WTC11 (cell line): ENCODE measurements at regions not wholly inside any gene's neighbourhood (a gene's known extent, or its start where the extent isn't known, plus 50 kb on each side); places are given as distances from the start of the nearest gene placed in this dataset.
"Not testable (repeated sequence)": the region's sequence is repeated elsewhere in the genome, so short reads cannot be mapped to it uniquely, and the experiment has no call there.

ENCODE experiments used
- ATAC-seq: fragments of 200-7000 bp; cut with Tn5 transposase; 2 replicates; pipeline ENCODE4 v1.10.0; 2021; ENCODE audit warnings: mild to moderate bottlenecking, moderate library complexity
- CTCF ChIA-PET: fragments of 300-600 bp; sonication (Branson Sonifier 250); formaldehyde crosslinking; loops from one replicate; lab custom pipeline; 2021; ENCODE audit warnings: antibody characterized with exemption; lab: Charles Lee
- POLR2A ChIA-PET: fragments of 350-600 bp; sonication (Branson Sonifier 250); formaldehyde crosslinking; loops from one replicate; lab custom pipeline; 2021; ENCODE audit warnings: antibody characterized with exemption; lab: Charles Lee
- DNase-seq: peaks from one replicate; pipeline ENCODE4 v3.0.0; 2021; ENCODE audit warnings: low spot score
- H3K27ac Mint-ChIP-seq: 2 replicates; pipeline ENCODE4 v1.8.0; 2021; ENCODE audit warnings: mixed read lengths
- H3K27me3 Mint-ChIP-seq: 2 replicates; pipeline ENCODE4 v1.8.0; 2021; ENCODE audit warnings: low read depth, mild to moderate bottlenecking, moderate library complexity, mixed read lengths
- H3K36me3 Mint-ChIP-seq: 2 replicates; pipeline ENCODE4 v1.8.0; 2021; ENCODE audit warnings: mixed read lengths
- H3K4me1 Mint-ChIP-seq: 2 replicates; pipeline ENCODE4 v1.8.0; 2022; ENCODE audit warnings: mixed read lengths
- H3K4me3 Mint-ChIP-seq: 2 replicates; pipeline ENCODE4 v1.8.0; 2021; ENCODE audit warnings: mild to moderate bottlenecking, moderate library complexity, mixed read lengths
- H3K9me3 Mint-ChIP-seq: 2 replicates; pipeline ENCODE4 v1.8.0; 2021; ENCODE audit warnings: mixed read lengths
- ATF3 ChIP-seq: sonication (generic); formaldehyde crosslinking; conservative IDR thresholded peaks from 2 replicates; pipeline ENCODE4 v1.8.1; 2022; ENCODE audit warnings: mild to moderate bottlenecking, missing genetic modification reagents
- CTCF ChIP-seq: fragments of 200-600 bp; IDR thresholded peaks from 2 replicates; pipeline ENCODE4 v1.8.0; 2022; ENCODE audit warnings: antibody characterized with exemption
- EMX1 ChIP-seq: fragments of 250-450 bp; sonication (Bioruptor Pico); IDR thresholded peaks from 2 replicates; pipeline ENCODE4 v1.8.0; 2021; ENCODE audit warnings: mild to moderate bottlenecking
- ETV6 ChIP-seq: sonication (generic); formaldehyde crosslinking; IDR thresholded peaks from 2 replicates; pipeline ENCODE4 v1.8.1; 2022; ENCODE audit warnings: mild to moderate bottlenecking, missing genetic modification reagents
- FOXP1 ChIP-seq: sonication (generic); formaldehyde crosslinking; IDR thresholded peaks from 2 replicates; pipeline ENCODE4 v1.8.0; 2022; ENCODE audit warnings: missing genetic modification reagents, mild to moderate bottlenecking, moderate library complexity, borderline replicate concordance
- HMGXB4 ChIP-seq: sonication (generic); formaldehyde crosslinking; IDR thresholded peaks from 2 replicates; pipeline ENCODE4 v1.8.1; 2023; ENCODE audit warnings: mild to moderate bottlenecking, moderate library complexity, missing genetic modification reagents
- IRF2 ChIP-seq: sonication (generic); formaldehyde crosslinking; IDR thresholded peaks from 2 replicates; pipeline ENCODE4 v1.8.0; 2022; ENCODE audit warnings: low read depth, missing genetic modification reagents, borderline replicate concordance
- JAZF1 ChIP-seq: fragments of 250-450 bp; sonication (Bioruptor Pico); IDR thresholded peaks from 2 replicates; pipeline ENCODE4 v1.9.0; 2021; ENCODE audit warnings: moderate library complexity, mild to moderate bottlenecking, inconsistent platforms
- MLX ChIP-seq: sonication (generic); formaldehyde crosslinking; IDR thresholded peaks from 2 replicates; pipeline ENCODE4 v1.8.1; 2023; ENCODE audit warnings: mild to moderate bottlenecking, missing genetic modification reagents, moderate library complexity
- TEAD1 ChIP-seq: sonication (generic); formaldehyde crosslinking; IDR thresholded peaks from 2 replicates; pipeline ENCODE4 v1.8.0; 2022; ENCODE audit warnings: mild to moderate bottlenecking, missing genetic modification reagents
- USF1 ChIP-seq: sonication (generic); formaldehyde crosslinking; IDR thresholded peaks from 2 replicates; pipeline ENCODE4 v1.8.0; 2022; ENCODE audit warnings: mild to moderate bottlenecking, missing genetic modification reagents
- ZMAT4 ChIP-seq: fragments of 250-450 bp; sonication (Bioruptor Pico); IDR thresholded peaks from 2 replicates; pipeline ENCODE4 v1.9.0; 2021; ENCODE audit warnings: mild to moderate bottlenecking
- ZNF396 ChIP-seq: fragments of 250-450 bp; sonication (Bioruptor Pico); IDR thresholded peaks from 2 replicates; pipeline ENCODE4 v1.8.0; 2021; ENCODE audit warnings: mild to moderate bottlenecking, moderate library complexity, borderline replicate concordance
- ZNF423 ChIP-seq: fragments of 250-450 bp; sonication (Bioruptor Pico); IDR thresholded peaks from 2 replicates; pipeline ENCODE4 v2.1.2; 2022; ENCODE audit warnings: mild to moderate bottlenecking, moderate library complexity
- ZNF425 ChIP-seq: fragments of 250-450 bp; sonication (Bioruptor Pico); conservative IDR thresholded peaks from 2 replicates; pipeline ENCODE4 v1.9.0; 2021; ENCODE audit warnings: mild to moderate bottlenecking
- ZNF532 ChIP-seq: fragments of 250-450 bp; sonication (Bioruptor Pico); IDR thresholded peaks from 2 replicates; pipeline ENCODE4 v1.9.0; 2021; ENCODE audit warnings: mild to moderate bottlenecking, borderline replicate concordance
- ZSCAN18 ChIP-seq: fragments of 250-450 bp; sonication (Bioruptor Pico); IDR thresholded peaks from 2 replicates; pipeline ENCODE4 v2.1.2; 2022; ENCODE audit warnings: mild to moderate bottlenecking, moderate library complexity

GRCh38 chr12:88714263-88714882 lies 134.1 kb upstream of the KITLG start:
- peak; percentile 37 for DNase-seq
- H3K9me3 Mint-ChIP-seq, H3K36me3 Mint-ChIP-seq, ATAC-seq, CTCF ChIA-PET, H3K4me1 Mint-ChIP-seq, H3K27ac Mint-ChIP-seq, H3K27me3 Mint-ChIP-seq: not testable (repeated sequence)
- peak; percentile 23; the same call in 1 of the 2 replicates for TF ChIP-seq CTCF
- POLR2A ChIA-PET: interaction anchor here (0.5 kb wide), 1 partner anchor 518 kb away, joined by 8 read pairs; no protein-coding TSS in a partner anchor
- peak overlapping the region; percentile 72 for H3K4me3 Mint-ChIP-seq

- H3K27ac Mint-ChIP-seq: no peak overlapping the region
- CTCF ChIA-PET: no interaction called here
- ATAC-seq: no peak
- TF ChIP-seq ZNF532 (CRISPR knock-in tag) (no peak), ZNF396 (no peak), ZNF425 (no peak), ATF3 (CRISPR knock-in tag) (no peak), ETV6 (CRISPR knock-in tag) (no peak), ZMAT4 (CRISPR knock-in tag) (no peak), ZNF423 (CRISPR knock-in tag) (no peak), JAZF1 (CRISPR knock-in tag) (no peak), FOXP1 (CRISPR knock-in tag) (no peak), HMGXB4 (CRISPR knock-in tag) (no peak), TEAD1 (CRISPR knock-in tag) (no peak), USF1 (CRISPR knock-in tag) (no peak), ZSCAN18 (no peak), MLX (CRISPR knock-in tag) (no peak), EMX1 (CRISPR knock-in tag) (no peak), IRF2 (CRISPR knock-in tag) (no peak)
- TF ChIP-seq, all 79 proteins: peak for 0
- peaks cover 6% of the 10 kb centered on the region for H3K9me3 Mint-ChIP-seq
- H3K36me3 Mint-ChIP-seq: peaks cover 2% of the 10 kb centered on the region; the same call in 1 of the 2 replicates
- POLR2A ChIA-PET: no interaction called here
- H3K27me3 Mint-ChIP-seq: no peaks in the 10 kb centered on the region
- no peak overlapping the region for H3K4me3 Mint-ChIP-seq
- DNase-seq: no peak
- no peaks in the 10 kb centered on the region for H3K4me1 Mint-ChIP-seq
These were observed 127.5 kb upstream of the KITLG start for GRCh38 chr12:88707800-88708199.
